HG02852 (cell line): ENCODE measurements at regions not wholly inside any gene's neighbourhood (a gene's known extent, or its start where the extent isn't known, plus 50 kb on each side); places are given as distances from the start of the nearest gene placed in this dataset.

Source experiments
- ATAC-seq: cut with Tn5 transposase; IDR thresholded peaks from one replicate; pipeline ENCODE4 v1.9.1; 2021; ENCODE audit warnings: mild to moderate bottlenecking, moderate library complexity; ENCODE audit not compliant: unreplicated experiment

GRCh38 chr14:43232261-43232660, 1274.8 kb downstream of the FSCB start:
- ATAC-seq = no peak

DNA sequence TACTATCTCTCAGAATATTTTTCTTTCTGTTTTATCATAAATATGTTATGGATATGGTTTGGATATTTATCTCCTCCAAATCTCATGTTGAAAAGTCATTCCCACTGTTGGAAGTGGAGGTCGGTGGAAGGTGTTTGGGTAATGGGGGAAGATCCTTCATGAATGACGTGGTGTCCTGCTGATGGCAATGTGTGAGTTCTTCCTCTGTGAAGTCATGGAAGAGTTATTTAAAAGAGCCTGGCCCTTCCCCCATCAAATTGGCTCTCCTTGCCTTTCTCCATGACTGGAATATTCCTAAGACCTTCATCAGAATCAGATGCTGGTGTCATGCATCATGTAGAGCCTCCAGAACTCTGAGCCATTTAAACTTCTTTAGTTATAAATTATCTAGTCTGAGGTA, 1291.6 kb downstream of the FSCB start:
- no peak for ATAC-seq

- no peak for ATAC-seq
Measured at GRCh38 chr14:43207189-43207588, 1299.9 kb downstream of the FSCB start.

GRCh38 chr14:43204816-43205215, 1302.3 kb downstream of the FSCB start:
- ATAC-seq = no peak

- ATAC-seq = no peak
Measured at GRCh38 chr14:43200519-43200918, 1306.6 kb downstream of the FSCB start.

DNA sequence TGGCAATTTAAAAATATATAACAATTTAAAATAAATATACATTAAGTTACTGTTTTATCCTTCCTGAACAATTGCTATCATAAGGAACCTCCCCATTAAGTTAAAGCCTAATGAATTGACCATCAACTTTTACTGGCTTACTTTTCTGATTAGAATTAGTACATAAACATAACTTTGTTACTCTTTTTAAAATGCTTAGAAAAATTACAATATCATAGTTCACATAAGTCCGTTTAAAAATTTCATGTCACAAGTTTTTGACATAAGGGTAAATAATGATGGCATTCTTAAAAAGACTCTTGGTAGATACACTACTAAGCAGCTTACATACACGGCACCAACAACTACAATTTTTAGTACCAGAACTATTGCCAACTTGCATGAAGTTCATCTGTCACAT, 1308.6 kb downstream of the FSCB start:
- ATAC-seq = no peak

- no peak for ATAC-seq
Measured at GRCh38 chr14:43184540-43184939, 1322.5 kb downstream of the FSCB start.

DNA sequence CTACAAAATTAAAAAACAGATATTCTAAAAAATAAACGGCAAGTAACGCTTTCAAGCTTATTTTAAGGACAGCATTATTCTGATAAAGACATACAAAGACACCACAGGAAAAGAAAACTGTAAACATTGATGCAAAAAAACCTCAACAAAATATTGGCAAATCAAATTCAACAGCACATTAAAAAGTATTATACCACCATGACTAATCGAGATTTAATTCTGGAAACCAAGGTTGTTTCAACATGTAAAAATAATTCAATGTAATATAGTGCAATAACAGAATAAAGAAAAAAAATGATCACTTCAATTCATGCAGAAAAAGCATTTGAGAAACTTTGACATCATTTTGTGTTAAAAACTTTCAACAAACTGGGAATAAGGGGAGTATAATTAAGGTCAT, 1323.2 kb downstream of the FSCB start:
- no peak for ATAC-seq

- no peak for ATAC-seq
Measured at GRCh38 chr14:43175896-43176295, 1331.2 kb downstream of the FSCB start.

DNA sequence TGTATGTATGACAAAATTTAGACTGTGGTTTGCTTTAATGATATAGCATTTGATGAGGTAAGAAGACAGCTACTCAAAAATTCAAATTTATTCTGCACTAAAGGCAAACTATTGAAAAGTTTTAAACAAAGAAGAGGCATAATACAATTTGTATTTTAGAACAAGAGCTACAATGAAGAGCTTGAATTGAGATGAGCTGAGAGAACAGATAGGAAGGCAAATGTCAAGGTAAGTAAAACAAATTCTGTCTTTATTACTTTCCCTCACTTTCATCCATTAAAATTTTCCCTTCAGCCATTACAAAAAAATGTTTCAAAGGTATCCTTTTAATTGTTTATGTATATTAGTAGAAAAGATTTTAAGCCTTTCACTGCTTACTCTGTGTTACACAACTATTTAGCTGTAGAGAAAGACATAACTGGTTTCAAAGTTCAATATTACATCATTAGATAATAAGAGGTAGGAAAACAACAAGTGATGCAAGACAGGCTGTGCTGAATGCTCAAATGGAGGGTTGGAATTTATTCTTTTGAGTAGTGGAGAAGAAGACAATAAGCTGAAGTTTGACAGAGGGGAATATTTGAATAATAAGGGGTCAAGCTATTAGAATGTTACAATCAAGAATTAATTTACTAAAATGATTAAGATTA, 1334.1 kb downstream of the FSCB start:
- ATAC-seq = no peak

GRCh38 chr14:43169722-43170121, 1337.4 kb downstream of the FSCB start:
- no peak for ATAC-seq

DNA sequence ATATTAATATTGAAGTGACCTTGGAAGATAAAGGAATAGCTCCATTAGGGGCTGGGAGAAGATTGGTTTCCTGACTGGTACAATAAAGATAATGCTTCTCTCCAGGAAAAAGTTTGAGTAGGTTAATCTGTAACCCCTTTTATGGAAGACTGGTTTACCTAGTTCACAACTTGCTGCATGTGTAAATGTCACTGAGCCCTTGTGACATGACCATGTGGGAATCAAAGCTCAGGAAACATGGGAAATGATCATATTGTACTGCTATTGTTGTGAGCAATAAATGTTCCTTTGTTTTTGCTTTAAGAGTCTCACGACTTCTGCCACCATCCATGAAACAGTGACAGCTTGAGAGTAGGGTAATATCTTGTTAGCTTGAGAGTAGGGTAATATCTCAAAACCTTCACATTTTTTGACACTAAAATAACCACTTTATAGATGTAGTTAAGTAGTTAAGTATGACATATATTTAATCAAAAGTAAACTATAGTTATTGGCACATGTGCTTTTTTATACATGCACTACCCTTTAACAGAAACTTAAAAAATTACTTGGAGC, 1338.6 kb downstream of the FSCB start:
- ATAC-seq = no peak

DNA sequence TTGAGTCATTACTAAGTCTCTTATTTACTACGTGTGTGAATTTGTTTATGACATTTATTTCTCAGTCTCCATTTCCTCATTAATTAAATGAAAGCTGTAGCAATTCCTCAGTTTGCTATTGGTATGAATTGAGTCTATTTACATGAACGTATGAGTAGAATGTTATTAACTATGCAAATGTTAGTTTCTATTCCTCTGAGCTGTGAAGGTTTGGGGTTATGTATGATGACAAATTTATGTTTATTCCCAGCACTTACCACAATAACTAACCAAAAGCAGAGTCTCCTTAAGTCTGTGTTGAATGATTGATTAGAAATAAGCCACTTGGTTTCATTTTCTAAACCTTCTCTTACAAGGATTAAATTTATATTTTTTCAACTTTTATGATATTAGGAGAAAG, 1340.9 kb downstream of the FSCB start:
- ATAC-seq = no peak

GRCh38 chr14:43165651-43166050, 1341.4 kb downstream of the FSCB start:
- no peak for ATAC-seq

DNA sequence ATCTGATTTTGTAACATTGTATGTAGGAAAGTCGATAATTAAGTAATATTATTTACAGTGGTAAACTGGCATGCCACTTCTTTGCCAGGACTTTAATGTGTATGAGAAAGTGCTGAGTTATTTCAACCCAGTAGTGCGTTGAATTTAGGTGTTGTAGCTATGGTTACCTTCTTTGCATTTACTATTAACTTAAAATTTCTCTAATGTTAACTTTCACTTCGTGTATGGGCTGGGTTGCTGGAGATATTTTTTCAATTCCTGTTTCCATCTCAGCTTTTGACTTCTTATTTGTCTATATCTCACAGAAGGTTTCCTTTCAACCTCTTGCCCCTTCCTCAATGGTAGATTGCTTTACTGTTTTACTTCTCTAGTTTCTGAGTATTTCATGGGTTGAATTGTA, 1345.6 kb downstream of the FSCB start:
- ATAC-seq = peak; percentile 56

- ATAC-seq = no peak
Measured at GRCh38 chr14:43157661-43158060, 1349.4 kb downstream of the FSCB start.

DNA sequence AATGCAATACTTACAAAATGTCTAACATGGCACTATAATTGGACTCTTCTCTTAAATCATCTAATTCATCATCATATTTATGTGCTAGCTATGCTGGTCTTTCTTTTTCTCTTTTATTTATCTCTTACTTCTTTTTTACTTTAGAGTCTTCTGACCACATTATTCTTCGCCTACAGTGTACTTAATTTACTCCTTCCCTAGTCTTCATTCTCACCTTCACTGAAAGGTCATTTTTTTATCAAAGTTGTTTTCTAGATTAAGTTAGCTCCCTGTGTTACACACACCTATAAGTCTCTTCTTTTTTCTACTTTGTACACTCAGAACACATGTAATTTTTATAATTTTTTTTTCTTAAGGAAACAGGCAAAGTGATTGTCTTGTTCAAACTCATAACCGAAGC, 1351.2 kb downstream of the FSCB start:
- ATAC-seq = no peak

DNA sequence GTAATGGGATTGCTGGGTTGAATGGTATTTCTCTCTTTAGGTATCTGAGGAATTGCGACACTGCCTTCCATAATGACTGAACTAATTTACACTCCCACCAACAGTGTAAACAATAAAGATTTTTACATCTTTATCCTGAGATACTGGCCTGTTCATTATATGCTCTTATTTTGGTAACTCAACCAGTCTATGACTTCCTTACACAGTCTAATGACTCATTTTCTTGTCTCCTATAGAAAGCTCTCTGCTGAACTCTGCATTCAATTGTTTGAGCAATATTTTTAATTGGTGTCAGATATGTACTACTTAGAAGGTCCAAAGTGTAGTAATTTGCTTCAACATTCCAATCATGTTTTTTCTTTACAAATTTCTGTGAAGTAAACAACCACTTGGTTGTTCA, 1351.8 kb downstream of the FSCB start:
- no peak for ATAC-seq

DNA sequence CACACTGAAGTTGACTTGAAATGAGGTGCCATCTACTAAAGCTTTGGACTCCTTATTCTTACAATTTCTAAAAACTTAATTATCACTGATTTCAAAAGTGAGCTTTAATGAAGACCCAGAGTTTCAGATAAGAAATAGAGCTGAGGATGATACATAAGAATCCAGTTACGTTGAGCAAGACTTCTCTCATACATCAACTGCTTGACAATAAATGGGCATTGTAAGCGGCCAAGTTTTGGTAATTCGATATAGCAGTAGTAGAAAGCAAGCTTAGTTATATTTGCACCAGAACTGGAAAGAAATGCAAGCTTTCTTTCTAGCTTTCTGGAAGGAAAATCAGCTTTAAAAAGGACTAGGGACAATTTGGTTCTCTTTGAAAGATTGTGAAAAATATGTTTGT, 1359.6 kb downstream of the FSCB start:
- no peak for ATAC-seq

DNA sequence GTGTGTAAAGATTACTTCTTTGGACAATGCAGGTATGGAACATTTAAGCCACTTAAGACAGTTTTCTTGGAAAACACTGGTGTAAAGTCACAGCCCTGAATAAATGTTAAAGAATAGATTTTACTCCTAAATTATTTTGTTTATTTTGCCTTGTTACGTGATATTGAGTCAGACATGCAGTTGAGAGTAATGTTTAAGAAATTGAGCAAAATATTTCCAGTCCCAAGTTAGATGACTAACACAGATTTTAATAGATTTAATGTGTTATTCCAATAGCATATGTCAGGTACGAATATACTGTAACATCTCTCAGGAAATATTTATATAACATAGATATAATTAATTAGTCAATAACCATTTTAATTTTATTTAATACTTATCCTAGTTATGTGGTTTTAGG, 1361.7 kb downstream of the FSCB start:
- ATAC-seq = no peak

GRCh38 chr14:43143106-43143505, 1364.0 kb downstream of the FSCB start:
- ATAC-seq = no peak

- no peak for ATAC-seq
Measured at GRCh38 chr14:43141636-43142191, 1365.4 kb downstream of the FSCB start.

DNA sequence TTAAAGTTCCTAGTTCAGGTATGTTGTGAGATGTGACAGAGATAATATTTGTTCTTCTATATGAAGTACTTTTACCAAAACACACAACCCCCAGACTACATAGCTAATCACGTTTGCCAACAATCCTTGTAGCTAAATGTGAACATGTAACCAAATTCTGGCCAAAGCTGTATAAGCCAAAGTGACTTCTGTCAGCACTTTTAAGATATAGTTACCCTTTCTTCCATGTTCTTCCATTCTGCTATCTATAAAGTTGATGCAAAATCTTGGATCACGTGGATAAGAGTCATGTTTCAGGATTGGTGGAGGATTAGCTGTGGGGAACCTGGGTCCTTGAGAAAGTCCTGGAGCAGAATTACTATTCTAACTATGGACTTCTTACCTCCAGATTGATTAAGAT, 1366.6 kb downstream of the FSCB start:
- ATAC-seq = no peak
